GM12878 (cell line): ENCODE measurements at regions not wholly inside any gene's neighbourhood (a gene's known extent, or its start where the extent isn't known, plus 50 kb on each side); places are given as distances from the start of the nearest gene placed in this dataset.

ENCODE experiments used
- ATAC-seq: fragments of 200-7000 bp; cut with Tn5 transposase; 3 replicates; pipeline ENCODE4 v1.9.1; 2020; ENCODE audit warnings: mild to moderate bottlenecking, moderate library complexity
- BruUV-seq: library from RNA; stranded (reverse); fragments of 400-500 nt; replicated peaks from 2 replicates; lab custom pipeline; 2021; lab: Mats Ljungman, UMichigan
- CTCF ChIA-PET: fragments of 300-600 bp; sonication (Branson Sonifier 250); formaldehyde crosslinking; extraction: SDS; loops from one replicate; lab custom pipeline; 2021; ENCODE audit warnings: inconsistent platforms; lab: Yijun Ruan, JAX
- POLR2A ChIA-PET: fragments of 350-600 bp; formaldehyde crosslinking; extraction: SDS; loops from one replicate; lab custom pipeline; 2021; ENCODE audit warnings: inconsistent platforms; lab: Charles Lee
- RAD21 ChIA-PET: fragments of 300-600 bp; sonication (Branson Sonifier 250); formaldehyde crosslinking; loops from one replicate; lab custom pipeline; 2023; ENCODE audit warnings: antibody characterized with exemption; ENCODE audit not compliant: unreplicated experiment; lab: Charles Lee
- SMC1A ChIA-PET: fragments of 300-600 bp; sonication (Branson Sonifier 250); formaldehyde crosslinking; loops from one replicate; lab custom pipeline; 2023; ENCODE audit not compliant: unreplicated experiment, uncharacterized antibody; lab: Charles Lee
- DNase-seq: peaks from one replicate; pipeline ENCODE4 v3.0.0-alpha.2; 2011; ENCODE audit warnings: low read depth, low spot score
- FAIRE-seq: peaks from 3 replicates; lab custom pipeline; 2011; peaks lifted over from hg19 to GRCh38; lab: Jason Lieb, UNC
- H2AFZ ChIP-seq: 2 replicates; pipeline ENCODE4 v1.6.0; 2011; ENCODE audit warnings: low read depth, low read length, control low read depth; ENCODE audit not compliant: control insufficient read depth
- H3K27ac ChIP-seq: 2 replicates; pipeline ENCODE4 v1.5.1; 2011; ENCODE audit warnings: control low read depth; ENCODE audit not compliant: control insufficient read depth, insufficient read depth
- H3K27me3 ChIP-seq, 2 experiments: replicated peaks in 1 of 2; 2 replicates each; pipeline versions ENCODE4 v1.6.0 to v1.6.1; 2011; ENCODE audit warnings: low read length in 1 of 2; ENCODE audit not compliant: control insufficient read depth in 2 of 2, insufficient read depth in 2 of 2
- H3K36me3 ChIP-seq, 2 experiments: 2 replicates each; pipeline ENCODE4 v1.5.1; 2011; ENCODE audit warnings: low read length in 1 of 2; ENCODE audit not compliant: control insufficient read depth in 2 of 2, insufficient read depth in 2 of 2
- H3K4me1 ChIP-seq: 2 replicates; pipeline ENCODE4 v1.6.1; 2011; ENCODE audit warnings: mild to moderate bottlenecking, low read length, moderate library complexity, mixed read lengths; ENCODE audit not compliant: control insufficient read depth, insufficient read depth
- H3K4me2 ChIP-seq: 2 replicates; pipeline ENCODE4 v1.6.0; 2011; ENCODE audit warnings: control low read depth; ENCODE audit not compliant: control insufficient read depth, insufficient read depth
- H3K4me3 ChIP-seq: fragments of 200-600 bp; sonication (generic); 2 replicates; pipeline ENCODE4 v1.5.1; 2016
- H3K79me2 ChIP-seq: 2 replicates; pipeline ENCODE4 v1.6.0; 2011; ENCODE audit warnings: low read length; ENCODE audit not compliant: control insufficient read depth, insufficient read depth
- H3K9ac ChIP-seq: 2 replicates; pipeline ENCODE4 v1.8.0; 2011; ENCODE audit warnings: low read length, control low read depth, mixed read lengths; ENCODE audit not compliant: control insufficient read depth, insufficient read depth
- H3K9me3 ChIP-seq: replicated peaks from 3 replicates; pipeline ENCODE4 v1.5.1; 2011; ENCODE audit warnings: mild to moderate bottlenecking, low read length; ENCODE audit not compliant: control insufficient read depth, insufficient read depth
- H4K20me1 ChIP-seq: 2 replicates; pipeline ENCODE4 v1.6.0; 2011; ENCODE audit not compliant: control insufficient read depth, insufficient read depth
- RELA ChIP-seq: fragments of 450-650 bp; IDR thresholded peaks from 2 replicates; pipeline ENCODE4 v1.8.0; 2014; ENCODE audit warnings: borderline replicate concordance; ENCODE audit not compliant: partially characterized antibody
- in situ Hi-C: fragments of 300-500 bp; cut with MboI; formaldehyde crosslinking; loops from 9 replicates; pipeline ENCODE4 v1.14.3; 2018; ENCODE audit warnings: mixed read lengths
- intact Hi-C: fragments of 100-400 bp; cut with micrococcal nuclease; formaldehyde crosslinking; loops from one replicate; pipeline ENCODE4 v1.14.2; 2022; ENCODE audit not compliant: unreplicated experiment
- TF ChIP-seq, protein P1 (sequence below): IDR thresholded peaks from 2 replicates; pipeline ENCODE4 v1.6.1; 2011; ENCODE audit warnings: low read depth, mild to moderate bottlenecking, low read length, moderate library complexity, borderline replicate concordance; ENCODE audit errors: extremely low read depth
- TF ChIP-seq, protein P2 (sequence below): IDR thresholded peaks from 2 replicates; pipeline ENCODE4 v1.6.1; 2012; ENCODE audit warnings: mild to moderate bottlenecking, low read depth, low read length

DNA sequence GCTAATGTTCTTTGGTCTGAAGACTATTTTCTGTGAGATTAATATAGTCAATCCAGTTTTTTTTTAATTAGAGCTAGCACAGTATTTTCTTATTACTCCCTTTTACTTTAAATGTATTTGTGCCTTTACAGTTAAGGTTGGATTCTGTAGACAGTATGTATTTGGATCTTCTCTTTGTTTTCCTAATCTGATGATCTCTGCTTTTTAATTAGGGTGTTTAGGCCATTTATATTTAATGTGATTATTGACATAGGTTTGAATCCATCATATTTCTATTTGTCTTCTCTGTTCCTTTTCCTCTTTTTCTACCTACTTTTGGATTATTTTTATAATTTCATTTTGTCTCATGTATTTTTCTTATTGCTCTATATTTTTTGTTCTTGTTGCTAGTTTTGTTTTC lies 437.7 kb downstream of the CPS1 start:
- RAD21 ChIA-PET, result no interaction called here
- H3K9ac ChIP-seq, result no peak overlapping the region
- no peak for FAIRE-seq

More for the DNA sequence above, 437.7 kb downstream of the CPS1 start:
- H3K4me1 ChIP-seq, result no peaks in the 10 kb centered on the region
- H2AFZ ChIP-seq, result no peak overlapping the region
- no peak for TF ChIP-seq RELA
- TF ChIP-seq, protein P1, sequence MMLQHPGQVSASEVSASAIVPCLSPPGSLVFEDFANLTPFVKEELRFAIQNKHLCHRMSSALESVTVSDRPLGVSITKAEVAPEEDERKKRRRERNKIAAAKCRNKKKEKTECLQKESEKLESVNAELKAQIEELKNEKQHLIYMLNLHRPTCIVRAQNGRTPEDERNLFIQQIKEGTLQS, result no peak
- TF ChIP-seq, protein P2, sequence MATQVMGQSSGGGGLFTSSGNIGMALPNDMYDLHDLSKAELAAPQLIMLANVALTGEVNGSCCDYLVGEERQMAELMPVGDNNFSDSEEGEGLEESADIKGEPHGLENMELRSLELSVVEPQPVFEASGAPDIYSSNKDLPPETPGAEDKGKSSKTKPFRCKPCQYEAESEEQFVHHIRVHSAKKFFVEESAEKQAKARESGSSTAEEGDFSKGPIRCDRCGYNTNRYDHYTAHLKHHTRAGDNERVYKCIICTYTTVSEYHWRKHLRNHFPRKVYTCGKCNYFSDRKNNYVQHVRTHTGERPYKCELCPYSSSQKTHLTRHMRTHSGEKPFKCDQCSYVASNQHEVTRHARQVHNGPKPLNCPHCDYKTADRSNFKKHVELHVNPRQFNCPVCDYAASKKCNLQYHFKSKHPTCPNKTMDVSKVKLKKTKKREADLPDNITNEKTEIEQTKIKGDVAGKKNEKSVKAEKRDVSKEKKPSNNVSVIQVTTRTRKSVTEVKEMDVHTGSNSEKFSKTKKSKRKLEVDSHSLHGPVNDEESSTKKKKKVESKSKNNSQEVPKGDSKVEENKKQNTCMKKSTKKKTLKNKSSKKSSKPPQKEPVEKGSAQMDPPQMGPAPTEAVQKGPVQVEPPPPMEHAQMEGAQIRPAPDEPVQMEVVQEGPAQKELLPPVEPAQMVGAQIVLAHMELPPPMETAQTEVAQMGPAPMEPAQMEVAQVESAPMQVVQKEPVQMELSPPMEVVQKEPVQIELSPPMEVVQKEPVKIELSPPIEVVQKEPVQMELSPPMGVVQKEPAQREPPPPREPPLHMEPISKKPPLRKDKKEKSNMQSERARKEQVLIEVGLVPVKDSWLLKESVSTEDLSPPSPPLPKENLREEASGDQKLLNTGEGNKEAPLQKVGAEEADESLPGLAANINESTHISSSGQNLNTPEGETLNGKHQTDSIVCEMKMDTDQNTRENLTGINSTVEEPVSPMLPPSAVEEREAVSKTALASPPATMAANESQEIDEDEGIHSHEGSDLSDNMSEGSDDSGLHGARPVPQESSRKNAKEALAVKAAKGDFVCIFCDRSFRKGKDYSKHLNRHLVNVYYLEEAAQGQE, result no peak
- H3K9me3 ChIP-seq, result no peaks in the 10 kb centered on the region
- BruUV-seq, result no TSS peak
- intact Hi-C loops (no loop called here), in situ Hi-C loops (no loop called here)
- no peak for ATAC-seq
- DNase-seq, result no peak
- no peaks in the 10 kb centered on the region for H3K79me2 ChIP-seq
- no peaks in the 10 kb centered on the region for H3K36me3 ChIP-seq
- H3K27me3 ChIP-seq, result no peaks in the 10 kb centered on the region
- ChIA-PET SMC1A (no interaction called here), POLR2A (no interaction called here), CTCF (no interaction called here)
- H3K4me2 ChIP-seq, result no peak overlapping the region
- H3K4me3 ChIP-seq, result no peak overlapping the region
- H4K20me1 ChIP-seq, result no peaks in the 10 kb centered on the region
- no peak overlapping the region for H3K27ac ChIP-seq
